ENCODE measurements at regions not wholly inside any gene's neighbourhood (a gene's known extent, or its start where the extent isn't known, plus 50 kb on each side); places are given as distances from the start of the nearest gene placed in this dataset.
"Not testable (repeated sequence)": the region's sequence is repeated elsewhere in the genome, so short reads cannot be mapped to it uniquely, and the experiment has no call there.

DNA sequence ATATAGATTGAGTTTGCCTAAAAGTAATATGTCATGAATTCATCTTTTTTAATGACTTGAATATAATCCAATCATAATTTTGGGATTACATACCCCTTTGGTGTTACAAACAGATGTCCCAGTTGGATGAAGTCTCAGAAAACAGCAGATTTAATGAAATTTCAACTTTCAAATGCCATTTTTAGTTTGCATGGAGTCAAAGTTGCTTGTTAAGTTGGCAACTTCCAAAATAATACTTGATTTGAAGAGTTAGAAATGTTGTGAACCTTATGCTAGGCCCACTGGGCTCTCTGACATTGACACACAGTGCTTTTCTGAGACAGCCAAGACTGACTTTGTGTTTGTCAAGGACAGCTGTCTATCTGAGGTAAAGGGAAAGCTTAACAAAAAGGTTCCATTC, 248.1 kb downstream of the KIF20B start:
- no peak for DNase-seq (ENCODE audit: low read depth in 2 of 2)

- DNase-seq (ENCODE audit: low read depth in 2 of 2) = no peak
These were observed 250.9 kb downstream of the KIF20B start for GRCh38 chr10:89952325-89952724.

DNA sequence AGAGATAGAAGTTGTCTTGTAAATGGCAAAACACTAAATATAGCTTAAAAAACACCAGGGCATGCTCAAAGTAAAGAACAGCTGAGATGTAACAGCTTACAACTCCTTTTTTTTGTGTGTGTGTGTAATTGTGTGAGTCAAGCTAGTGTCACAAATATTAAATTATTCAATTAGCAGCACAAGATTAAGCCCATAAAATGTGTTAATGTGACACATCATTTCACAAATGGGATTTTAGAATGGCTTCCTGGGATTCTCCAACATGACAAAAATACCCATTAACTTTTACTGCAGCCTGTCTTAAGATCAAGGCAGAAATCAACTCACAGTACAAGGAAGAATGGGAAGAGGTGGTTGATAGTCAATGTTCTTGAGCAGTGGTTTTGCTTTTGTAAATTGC, 251.4 kb downstream of the KIF20B start:
- DNase-seq (ENCODE audit: low read depth in 2 of 2) = no peak

DNA sequence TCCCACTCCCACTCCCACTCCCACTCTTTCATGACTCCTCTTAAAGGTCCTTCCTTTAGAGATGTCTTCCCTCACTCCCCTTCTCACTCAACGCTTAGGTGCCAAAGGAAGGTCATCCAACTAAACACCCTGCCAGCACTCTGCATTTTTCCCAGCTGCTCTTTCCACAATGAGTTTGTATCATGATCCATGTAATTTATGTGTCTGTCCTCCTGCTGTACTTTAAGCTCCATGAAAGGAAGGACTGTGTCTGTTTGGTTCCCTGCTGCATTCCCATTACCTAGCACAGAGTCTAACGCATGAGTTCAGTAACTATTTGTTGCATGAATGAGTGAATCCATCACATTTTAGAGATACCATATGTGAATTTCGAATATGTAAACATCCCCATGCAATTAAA, 252.7 kb downstream of the KIF20B start:
- no peak for DNase-seq (ENCODE audit: low read depth in 2 of 2)

GRCh38 chr10:89954787-89955566, 253.6 kb downstream of the KIF20B start:
- no peak for DNase-seq (ENCODE audit: low read depth in 2 of 2)

GRCh38 chr10:89959433-89960110, 258.2 kb downstream of the KIF20B start:
- DNase-seq (ENCODE audit: low read depth in 2 of 2) = no peak

GRCh38 chr10:89963451-89964102, 262.2 kb downstream of the KIF20B start:
- no peak for DNase-seq (ENCODE audit: low read depth in 2 of 2)

DNA sequence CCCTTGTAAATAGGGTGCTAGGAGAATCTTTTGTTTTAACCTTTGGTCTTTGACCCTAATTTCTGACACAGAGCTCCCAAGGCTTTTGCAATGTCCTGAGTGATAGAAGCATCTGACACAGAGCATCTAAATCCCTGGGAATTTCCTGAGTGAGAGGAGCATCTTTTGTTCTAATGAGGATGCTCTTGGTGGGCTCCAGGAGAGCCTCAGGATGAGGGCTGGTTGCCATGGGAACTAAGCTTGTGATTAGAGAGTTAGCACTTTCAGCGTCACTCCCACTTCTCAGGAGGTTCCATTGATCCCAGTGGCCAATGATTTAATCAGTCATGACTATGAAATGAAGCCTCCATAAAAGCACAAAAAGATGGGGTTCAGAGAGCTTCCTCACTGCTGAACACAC, 264.8 kb downstream of the KIF20B start:
- no peak for DNase-seq (ENCODE audit: low read depth in 2 of 2)

- no peak for DNase-seq (ENCODE audit: low read depth in 2 of 2)
These were observed 271.9 kb downstream of the KIF20B start for GRCh38 chr10:89973326-89973725.

DNA sequence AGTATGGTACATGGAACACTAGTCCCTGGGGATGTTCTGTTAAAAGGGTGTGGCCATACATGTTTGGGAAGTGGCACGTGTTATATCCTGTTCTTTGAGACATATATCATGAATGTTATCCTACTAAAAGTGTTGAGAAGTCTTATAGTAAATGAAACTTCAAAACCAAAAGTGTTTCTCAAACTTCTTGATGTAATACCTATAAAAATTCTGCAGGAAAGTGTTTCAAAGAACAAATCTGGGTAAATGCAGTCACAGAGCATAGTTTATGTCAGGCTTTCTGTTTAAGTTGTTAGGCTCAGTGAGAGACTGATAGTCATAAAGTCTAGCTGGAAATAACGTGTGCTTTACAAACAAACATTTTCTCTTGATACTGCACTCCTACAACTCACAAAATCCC, 273.7 kb downstream of the KIF20B start:
- DNase-seq (ENCODE audit: low read depth in 2 of 2) = no peak

GRCh38 chr10:89975771-89976170, 274.4 kb downstream of the KIF20B start:
- no peak for DNase-seq (ENCODE audit: low read depth in 2 of 2)

DNA sequence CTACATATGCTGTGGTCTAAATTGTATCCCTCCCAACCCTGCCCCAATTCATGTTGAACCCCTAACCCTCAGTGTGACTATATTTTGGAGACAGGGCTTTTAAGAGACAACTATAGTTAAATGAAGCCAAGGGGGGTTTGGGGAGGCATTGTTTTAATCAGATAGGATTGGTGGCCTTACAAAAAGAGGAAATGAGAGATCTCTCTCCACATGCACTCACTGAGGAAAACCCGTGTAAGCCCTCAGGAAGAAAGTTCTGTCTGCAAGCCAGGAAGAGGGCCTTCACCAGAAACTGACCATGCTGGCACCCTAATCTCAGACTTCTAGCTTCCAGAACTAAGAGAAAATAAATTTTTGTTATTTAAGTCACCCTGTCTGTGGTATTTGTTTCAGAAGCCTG, 276.7 kb downstream of the KIF20B start:
- no peak for DNase-seq (ENCODE audit: low read depth in 2 of 2)

DNA sequence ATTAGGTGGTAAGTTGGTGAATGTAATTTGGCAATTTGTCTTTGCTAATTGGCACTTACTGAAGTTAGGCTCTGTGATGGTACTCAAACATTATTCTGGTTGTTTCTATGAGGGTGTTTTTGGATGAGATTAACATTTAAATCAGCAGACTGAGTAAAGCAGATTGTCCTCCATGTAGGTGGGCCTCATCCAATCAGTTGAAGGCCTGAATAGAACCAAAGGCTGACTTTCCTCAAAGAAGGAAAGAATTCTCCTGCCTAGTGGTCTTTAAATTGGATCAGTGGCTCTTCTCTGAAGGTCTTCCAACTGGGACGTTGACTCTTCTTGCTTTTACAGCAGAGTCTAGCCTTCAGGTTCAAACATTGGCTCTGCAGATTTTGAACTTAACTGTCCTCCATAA, 278.3 kb downstream of the KIF20B start:
- DNase-seq (ENCODE audit: low read depth in 2 of 2) = no peak

GRCh38 chr10:89980166-89980565, 278.8 kb downstream of the KIF20B start:
- DNase-seq (ENCODE audit: low read depth in 2 of 2) = no peak

GRCh38 chr10:89981891-89982290, 280.5 kb downstream of the KIF20B start:
- no peak for DNase-seq (ENCODE audit: low read depth in 2 of 2)

DNA sequence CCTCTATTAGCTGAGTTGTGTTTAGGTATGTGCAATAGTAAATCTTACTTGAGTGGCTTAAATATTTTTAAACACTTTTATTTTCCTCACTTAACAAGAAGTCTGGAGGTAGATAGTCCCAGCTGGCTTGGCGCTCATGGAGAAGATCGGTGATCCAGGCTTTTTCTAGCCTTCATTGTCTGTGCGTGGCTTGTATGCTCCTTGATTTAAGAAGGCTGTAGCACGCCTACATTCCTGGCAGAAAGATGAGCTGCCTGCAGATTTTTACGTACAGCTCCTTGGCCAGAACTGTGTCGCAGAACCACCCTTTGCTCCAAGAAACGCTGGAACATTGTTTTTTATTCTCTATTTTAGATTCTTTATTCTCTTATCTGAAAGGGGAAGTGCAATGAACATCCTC, 284.1 kb downstream of the KIF20B start:
- DNase-seq (ENCODE audit: low read depth in 2 of 2) = no peak

DNA sequence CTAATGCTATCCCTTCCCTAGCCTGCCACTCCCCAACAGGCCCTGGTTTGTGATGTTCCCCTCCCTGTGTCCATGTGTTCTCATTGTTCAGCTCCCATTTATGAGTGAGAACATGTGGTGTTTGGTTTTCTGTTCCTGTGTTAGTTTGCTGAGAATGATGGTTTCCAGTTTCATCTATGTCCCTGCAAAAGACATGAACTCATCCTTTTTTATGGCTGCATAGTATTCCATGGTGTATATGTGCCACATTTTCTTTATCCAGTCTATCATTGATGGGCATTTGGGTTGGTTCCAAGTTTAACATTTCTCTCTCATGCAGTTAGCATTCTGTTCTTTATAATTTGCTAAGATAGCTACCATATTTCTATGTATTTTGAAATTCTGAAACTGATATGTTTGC, 287.0 kb downstream of the KIF20B start:
- DNase-seq (ENCODE audit: low read depth in 2 of 2) = not testable (repeated sequence)

- no peak for DNase-seq (ENCODE audit: low read depth in 2 of 2)
These were observed 291.2 kb downstream of the KIF20B start for GRCh38 chr10:89992575-89992974.

- no peak for DNase-seq (ENCODE audit: low read depth in 2 of 2)
These were observed 305.8 kb downstream of the KIF20B start for GRCh38 chr10:90007226-90007625.

GRCh38 chr10:90011281-90011680, 309.9 kb downstream of the KIF20B start:
- DNase-seq (ENCODE audit: low read depth in 2 of 2) = not testable (repeated sequence)

- DNase-seq (ENCODE audit: low read depth in 2 of 2) = no peak
These were observed 317.4 kb downstream of the KIF20B start for GRCh38 chr10:90018819-90019218.

DNA sequence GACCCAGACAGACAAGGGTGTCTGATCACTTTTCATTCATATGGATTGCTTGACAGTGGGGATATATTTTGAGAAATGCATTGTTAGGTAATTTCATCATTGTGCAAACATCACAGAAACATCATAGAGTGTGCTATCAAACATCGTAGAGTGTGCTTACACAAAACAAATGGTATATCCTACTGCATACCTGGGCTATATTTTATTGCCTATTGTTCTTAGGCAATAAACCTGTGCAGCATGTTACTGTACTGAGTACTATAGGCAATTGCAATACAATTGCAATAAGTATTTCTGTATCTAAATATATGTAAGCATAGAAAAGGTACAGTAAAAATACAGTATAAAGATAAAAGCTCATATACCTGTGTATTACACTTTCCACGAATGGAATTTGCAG, 319.1 kb downstream of the KIF20B start:
- DNase-seq (ENCODE audit: low read depth in 2 of 2) = no peak

- DNase-seq (ENCODE audit: low read depth in 2 of 2) = no peak
These were observed 322.6 kb downstream of the KIF20B start for GRCh38 chr10:90023950-90024349.
